ENCODE measurements at regions not wholly inside any gene's neighbourhood (a gene's known extent, or its start where the extent isn't known, plus 50 kb on each side); places are given as distances from the start of the nearest gene placed in this dataset.

DNA sequence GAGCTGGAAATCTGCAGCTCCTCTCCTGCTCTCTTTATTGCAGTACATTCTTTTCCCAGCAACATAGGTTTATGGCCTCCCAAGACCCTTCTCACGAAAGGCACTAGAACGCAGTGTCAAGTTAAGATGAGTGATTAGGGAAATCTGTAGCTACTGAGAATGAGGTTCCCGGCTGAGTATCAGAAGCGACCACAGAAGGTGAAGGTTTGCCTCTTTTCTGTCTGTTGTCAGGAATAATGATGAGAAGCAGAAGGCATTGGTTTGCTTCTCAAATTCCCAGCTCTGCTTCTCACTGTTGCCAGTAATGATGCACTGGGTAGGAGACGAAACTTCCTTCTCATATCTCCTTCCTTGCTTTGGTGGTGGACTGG lies 128.4 kb downstream of the NTMT2 start:
- WGBS (ENCODE audit: insufficient coverage), result 93% methylated on average over 2 of the region's 5 CpGs
- TF ChIP-seq EZH2 (IDR thresholded peaks at IDR 0.05; ENCODE audit: borderline replicate concordance, insufficient read depth, low read depth, low read length, poor library complexity, severe bottlenecking), result no peak
- TF ChIP-seq, protein P1, sequence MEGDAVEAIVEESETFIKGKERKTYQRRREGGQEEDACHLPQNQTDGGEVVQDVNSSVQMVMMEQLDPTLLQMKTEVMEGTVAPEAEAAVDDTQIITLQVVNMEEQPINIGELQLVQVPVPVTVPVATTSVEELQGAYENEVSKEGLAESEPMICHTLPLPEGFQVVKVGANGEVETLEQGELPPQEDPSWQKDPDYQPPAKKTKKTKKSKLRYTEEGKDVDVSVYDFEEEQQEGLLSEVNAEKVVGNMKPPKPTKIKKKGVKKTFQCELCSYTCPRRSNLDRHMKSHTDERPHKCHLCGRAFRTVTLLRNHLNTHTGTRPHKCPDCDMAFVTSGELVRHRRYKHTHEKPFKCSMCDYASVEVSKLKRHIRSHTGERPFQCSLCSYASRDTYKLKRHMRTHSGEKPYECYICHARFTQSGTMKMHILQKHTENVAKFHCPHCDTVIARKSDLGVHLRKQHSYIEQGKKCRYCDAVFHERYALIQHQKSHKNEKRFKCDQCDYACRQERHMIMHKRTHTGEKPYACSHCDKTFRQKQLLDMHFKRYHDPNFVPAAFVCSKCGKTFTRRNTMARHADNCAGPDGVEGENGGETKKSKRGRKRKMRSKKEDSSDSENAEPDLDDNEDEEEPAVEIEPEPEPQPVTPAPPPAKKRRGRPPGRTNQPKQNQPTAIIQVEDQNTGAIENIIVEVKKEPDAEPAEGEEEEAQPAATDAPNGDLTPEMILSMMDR (IDR thresholded peaks at IDR 0.05), result no peak
- H3K4me1 ChIP-seq (ENCODE audit: control insufficient read depth in 2 of 2, insufficient read depth in 2 of 2, low read length in 2 of 2), result no peaks in the 10 kb centered on the region
- Mint-ChIP-seq H3K9me3 (ENCODE audit: insufficient read depth) (no peaks in the 10 kb centered on the region), H3K27me3 (peaks cover 16% of the 10 kb centered on the region), H3K27ac (no peak overlapping the region), H3K4me1 (no peaks in the 10 kb centered on the region), H3K4me3 (no peak overlapping the region)
- H3K9me3 ChIP-seq (ENCODE audit: control extremely low read depth in 1 of 3, control insufficient read depth in 2 of 3, insufficient read depth in 1 of 3, low read length in 2 of 3), result no peaks in the 10 kb centered on the region
- H3K27me3 ChIP-seq (replicated peaks in 1 of 4; ENCODE audit: control extremely low read depth in 1 of 4, control insufficient read depth in 3 of 4, insufficient read depth in 4 of 4, low read length in 3 of 4), result no peaks in the 10 kb centered on the region
- ChIA-PET POLR2A (no interaction called here), CTCF (no interaction called here)
- H3K79me2 ChIP-seq (ENCODE audit: control insufficient read depth, insufficient read depth, low read length), result no peaks in the 10 kb centered on the region
- H2AFZ ChIP-seq (ENCODE audit: insufficient read depth, low read depth, low read length, poor library complexity, severe bottlenecking), result no peak overlapping the region
- H3K4me2 ChIP-seq (replicated peaks; ENCODE audit: low read depth, low read length, poor library complexity, severe bottlenecking), result no peak overlapping the region
- H3K9ac ChIP-seq (ENCODE audit: low read length), result no peak overlapping the region
- no peak overlapping the region for H3K27ac ChIP-seq (ENCODE audit: low read length in 2 of 2)
- no peak for ATAC-seq (ENCODE audit: low read depth)
- H4K20me1 ChIP-seq (ENCODE audit: control insufficient read depth, insufficient read depth, low read length, poor library complexity, severe bottlenecking), result no peaks in the 10 kb centered on the region
- H3K4me3 ChIP-seq (ENCODE audit: control extremely low read depth in 1 of 5, extremely low read depth in 1 of 5, insufficient read depth in 1 of 5, low read depth in 2 of 5, low read length in 4 of 5), result no peak overlapping the region
- intact Hi-C loops (cut with micrococcal nuclease), result no loop called here
- H3K36me3 ChIP-seq (replicated peaks in 1 of 2; ENCODE audit: control extremely low read depth in 1 of 2, control insufficient read depth in 1 of 2, extremely low read depth in 1 of 2, insufficient read depth in 2 of 2, low read length in 1 of 2), result no peaks in the 10 kb centered on the region
- DNase-seq, result no peak

DNA sequence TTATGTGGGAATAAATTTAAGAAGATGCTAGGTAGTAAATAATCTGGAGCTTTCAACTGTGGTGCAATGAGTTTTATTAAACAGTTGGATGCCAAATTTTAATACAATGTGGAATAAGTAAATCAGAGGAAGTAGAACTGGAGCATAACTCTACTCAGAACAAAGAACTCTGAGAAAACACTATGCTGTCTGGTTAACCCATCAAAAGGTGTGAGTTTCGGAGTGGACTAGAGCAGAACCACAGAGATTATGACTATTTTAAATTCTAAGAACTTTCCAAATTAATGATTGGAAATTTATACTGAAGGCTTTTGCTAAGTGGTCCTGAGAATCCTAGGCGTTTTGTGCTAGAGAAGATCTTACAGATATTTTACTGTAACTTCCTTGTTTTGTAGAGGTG lies 132.2 kb downstream of the NTMT2 start:
- Histone ChIP-seq H3K4me2 (replicated peaks; ENCODE audit: low read depth, low read length, poor library complexity, severe bottlenecking) (no peak overlapping the region), H3K4me1 (ENCODE audit: control insufficient read depth in 2 of 2, insufficient read depth in 2 of 2, low read length in 2 of 2) (no peaks in the 10 kb centered on the region), H4K20me1 (ENCODE audit: control insufficient read depth, insufficient read depth, low read length, poor library complexity, severe bottlenecking) (no peaks in the 10 kb centered on the region), H3K27ac (ENCODE audit: low read length in 2 of 2) (no peak overlapping the region), H3K4me3 (ENCODE audit: control extremely low read depth in 1 of 5, extremely low read depth in 1 of 5, insufficient read depth in 1 of 5, low read depth in 2 of 5, low read length in 4 of 5) (no peak overlapping the region), H2AFZ (ENCODE audit: insufficient read depth, low read depth, low read length, poor library complexity, severe bottlenecking) (no peak overlapping the region), H3K9ac (ENCODE audit: low read length) (no peak overlapping the region), H3K9me3 (ENCODE audit: control extremely low read depth in 1 of 3, control insufficient read depth in 2 of 3, insufficient read depth in 1 of 3, low read length in 2 of 3) (no peaks in the 10 kb centered on the region), H3K36me3 (replicated peaks in 1 of 2; ENCODE audit: control extremely low read depth in 1 of 2, control insufficient read depth in 1 of 2, extremely low read depth in 1 of 2, insufficient read depth in 2 of 2, low read length in 1 of 2) (no peaks in the 10 kb centered on the region), H3K79me2 (ENCODE audit: control insufficient read depth, insufficient read depth, low read length) (no peaks in the 10 kb centered on the region), H3K27me3 (replicated peaks in 1 of 4; ENCODE audit: control extremely low read depth in 1 of 4, control insufficient read depth in 3 of 4, insufficient read depth in 4 of 4, low read length in 3 of 4) (no peaks in the 10 kb centered on the region)
- Mint-ChIP-seq H3K4me3 (no peak overlapping the region), H3K4me1 (no peaks in the 10 kb centered on the region), H3K9me3 (ENCODE audit: insufficient read depth) (no peaks in the 10 kb centered on the region), H3K27me3 (peaks cover 15% of the 10 kb centered on the region), H3K27ac (no peak overlapping the region)
- intact Hi-C loops (cut with micrococcal nuclease), result no loop called here
- CTCF ChIA-PET, result no interaction called here
- POLR2A ChIA-PET, result no interaction called here
- TF ChIP-seq, protein P1 (IDR thresholded peaks at IDR 0.05), result no peak
- no peak for TF ChIP-seq EZH2 (IDR thresholded peaks at IDR 0.05; ENCODE audit: borderline replicate concordance, insufficient read depth, low read depth, low read length, poor library complexity, severe bottlenecking)
- no CpG with 5 or more reads among the region's 2 CpGs for WGBS (ENCODE audit: insufficient coverage)
- DNase-seq (no peak), ATAC-seq (ENCODE audit: low read depth) (no peak)

Measured in B cell (primary cell).